Cardiac muscle cell (in vitro differentiated cells and primary cell): ENCODE measurements at regions not wholly inside any gene's neighbourhood (a gene's known extent, or its start where the extent isn't known, plus 50 kb on each side); places are given as distances from the start of the nearest gene placed in this dataset.

ENCODE experiments used
- DNase-seq, 2 donors: peaks; one replicate each; pipeline versions ENCODE4 v3.0.0 to v3.0.0-alpha.2; 2010 to 2017; ENCODE audit warnings: low read depth in 1 of 2, low spot score in 1 of 2
- H3K27ac ChIP-seq: fragments of 200-600 bp; sonication (generic); 2 replicates; pipeline ENCODE4 v1.5.1; 2016
- H3K27me3 ChIP-seq: fragments of 200-600 bp; sonication (generic); 2 replicates; pipeline ENCODE4 v1.6.0; 2016; ENCODE audit warnings: control low read depth
- H3K36me3 ChIP-seq: fragments of 200-600 bp; sonication (generic); 2 replicates; pipeline ENCODE4 v1.5.1; 2016; ENCODE audit warnings: control low read depth
- H3K4me1 ChIP-seq: fragments of 200-600 bp; sonication (generic); 2 replicates; pipeline ENCODE4 v1.8.1; 2017; ENCODE audit warnings: low read depth, mild to moderate bottlenecking, mixed run types
- H3K4me3 ChIP-seq: fragments of 200-600 bp; sonication (generic); 2 replicates; pipeline ENCODE4 v1.5.1; 2016; ENCODE audit warnings: mild to moderate bottlenecking
- H3K9me3 ChIP-seq: fragments of 200-600 bp; sonication (generic); 2 replicates; pipeline ENCODE4 v1.5.1; 2017; ENCODE audit warnings: low read depth, mild to moderate bottlenecking, control low read depth
- TF ChIP-seq, protein P1 (sequence below): IDR thresholded peaks from 2 replicates; pipeline ENCODE4 v1.5.1; 2012; ENCODE audit warnings: low read depth, mild to moderate bottlenecking, low read length

DNA sequence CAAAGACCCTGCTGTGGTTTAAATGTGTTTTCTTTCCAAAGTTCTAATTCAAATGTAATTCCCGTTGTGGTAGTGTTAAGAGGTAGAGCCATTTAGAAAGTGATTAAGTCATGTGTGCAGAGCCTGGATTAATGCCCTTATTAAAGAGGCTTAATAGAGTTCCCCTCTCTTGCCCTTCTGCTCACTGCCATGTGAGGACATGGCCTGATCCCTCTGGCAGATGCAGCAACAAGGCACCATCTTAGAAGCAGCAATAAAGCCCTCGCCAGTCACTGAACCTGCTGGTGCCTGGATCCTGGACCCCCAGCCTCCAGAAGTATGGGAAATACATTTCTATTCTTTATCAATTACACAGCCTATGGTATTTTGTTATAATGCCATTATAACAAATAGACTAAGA is 485.2 kb downstream of the DCDC2C start:
- TF ChIP-seq, protein P1, sequence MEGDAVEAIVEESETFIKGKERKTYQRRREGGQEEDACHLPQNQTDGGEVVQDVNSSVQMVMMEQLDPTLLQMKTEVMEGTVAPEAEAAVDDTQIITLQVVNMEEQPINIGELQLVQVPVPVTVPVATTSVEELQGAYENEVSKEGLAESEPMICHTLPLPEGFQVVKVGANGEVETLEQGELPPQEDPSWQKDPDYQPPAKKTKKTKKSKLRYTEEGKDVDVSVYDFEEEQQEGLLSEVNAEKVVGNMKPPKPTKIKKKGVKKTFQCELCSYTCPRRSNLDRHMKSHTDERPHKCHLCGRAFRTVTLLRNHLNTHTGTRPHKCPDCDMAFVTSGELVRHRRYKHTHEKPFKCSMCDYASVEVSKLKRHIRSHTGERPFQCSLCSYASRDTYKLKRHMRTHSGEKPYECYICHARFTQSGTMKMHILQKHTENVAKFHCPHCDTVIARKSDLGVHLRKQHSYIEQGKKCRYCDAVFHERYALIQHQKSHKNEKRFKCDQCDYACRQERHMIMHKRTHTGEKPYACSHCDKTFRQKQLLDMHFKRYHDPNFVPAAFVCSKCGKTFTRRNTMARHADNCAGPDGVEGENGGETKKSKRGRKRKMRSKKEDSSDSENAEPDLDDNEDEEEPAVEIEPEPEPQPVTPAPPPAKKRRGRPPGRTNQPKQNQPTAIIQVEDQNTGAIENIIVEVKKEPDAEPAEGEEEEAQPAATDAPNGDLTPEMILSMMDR = no peak
- H3K27ac ChIP-seq = no peak overlapping the region
- H3K4me1 ChIP-seq = no peaks in the 10 kb centered on the region
- no peaks in the 10 kb centered on the region for H3K27me3 ChIP-seq
- no peak for DNase-seq
- no peaks in the 10 kb centered on the region for H3K36me3 ChIP-seq
- H3K4me3 ChIP-seq = no peak overlapping the region
- no peaks in the 10 kb centered on the region for H3K9me3 ChIP-seq

DNA sequence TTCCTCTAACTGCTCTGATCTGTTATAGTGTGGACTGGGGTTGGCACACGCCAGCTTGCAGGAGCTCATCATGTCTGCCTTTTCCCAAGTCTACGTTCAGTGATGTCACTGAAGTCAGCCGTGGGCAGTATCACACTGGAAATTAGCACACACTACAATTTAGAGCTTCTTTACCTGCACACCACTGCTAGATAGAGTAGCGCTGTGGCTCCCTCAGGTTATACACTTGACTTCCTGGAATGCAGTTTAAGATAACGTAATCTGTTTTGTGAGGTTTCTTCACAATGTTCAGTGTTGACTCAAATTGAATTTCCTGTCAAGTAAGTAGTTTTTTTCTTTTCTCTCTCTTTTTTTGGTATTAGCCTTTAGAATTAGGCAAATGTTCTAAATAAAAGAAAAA is 487.2 kb downstream of the DCDC2C start:
- Histone ChIP-seq H3K36me3 (no peaks in the 10 kb centered on the region), H3K9me3 (no peaks in the 10 kb centered on the region), H3K4me1 (no peaks in the 10 kb centered on the region), H3K4me3 (no peak overlapping the region), H3K27ac (no peak overlapping the region), H3K27me3 (no peaks in the 10 kb centered on the region)
- DNase-seq = no peak
- TF ChIP-seq, protein P1 = no peak

DNA sequence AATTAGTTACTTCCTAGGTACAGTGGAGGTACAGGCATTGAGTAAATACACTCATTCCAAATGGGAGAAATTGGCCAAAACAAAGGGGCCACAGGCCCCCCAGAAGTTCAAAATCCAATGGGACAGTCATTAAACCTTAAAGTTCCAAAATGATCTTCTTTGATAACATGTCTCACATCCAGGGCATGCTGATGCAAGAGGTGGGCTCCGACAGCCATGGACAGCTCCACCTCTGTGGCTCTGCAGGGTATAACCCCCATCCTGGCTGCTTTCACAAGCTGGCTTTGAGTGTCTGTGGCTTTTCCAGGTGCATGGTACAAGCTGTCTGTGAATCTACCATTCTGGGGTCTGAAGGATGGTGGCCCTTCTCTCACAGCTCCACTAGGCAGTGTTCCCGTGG is 488.7 kb downstream of the DCDC2C start:
- Histone ChIP-seq H3K27ac (no peak overlapping the region), H3K36me3 (no peaks in the 10 kb centered on the region), H3K9me3 (no peaks in the 10 kb centered on the region), H3K27me3 (no peaks in the 10 kb centered on the region), H3K4me1 (no peaks in the 10 kb centered on the region), H3K4me3 (no peak overlapping the region)
- TF ChIP-seq, protein P1 = no peak
- DNase-seq = no peak

DNA sequence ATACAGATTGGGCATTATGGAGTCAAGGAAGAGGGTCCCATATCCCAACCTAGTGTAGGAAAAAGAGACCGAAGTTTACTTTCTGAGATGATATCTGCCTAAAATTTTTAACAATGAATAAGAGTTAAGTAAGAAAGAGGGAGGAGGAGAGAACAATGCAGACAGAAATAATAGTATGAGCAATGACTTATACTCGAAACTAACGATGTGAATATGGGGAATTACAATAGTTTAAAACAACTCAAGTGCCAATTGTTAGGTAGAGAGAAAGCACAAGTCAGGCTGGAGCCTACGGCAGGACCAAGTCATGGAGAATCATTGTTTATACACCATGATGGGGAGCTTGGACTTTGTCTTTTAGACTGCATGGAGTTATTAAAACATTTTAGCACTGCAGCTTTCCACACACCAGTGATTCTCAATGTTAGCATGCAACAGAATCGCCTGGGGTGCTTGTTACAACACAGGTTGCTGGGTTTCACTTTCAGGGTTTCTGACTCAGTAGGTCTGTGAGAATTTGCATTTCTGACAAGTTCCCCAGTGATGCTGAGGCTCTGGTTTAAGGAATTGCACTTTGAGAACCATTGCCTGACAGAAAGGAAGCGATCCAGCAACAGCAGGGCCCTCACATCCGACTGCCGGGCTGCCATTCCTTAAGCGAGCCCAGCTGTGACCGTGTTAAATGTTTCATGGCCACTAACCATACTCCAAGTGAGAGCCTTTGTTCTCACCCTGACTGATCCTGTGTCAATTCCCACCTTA is 511.2 kb downstream of the DCDC2C start:
- Histone ChIP-seq H3K4me1 (peaks cover 16% of the 10 kb centered on the region), H3K9me3 (no peaks in the 10 kb centered on the region), H3K36me3 (no peaks in the 10 kb centered on the region), H3K27me3 (no peaks in the 10 kb centered on the region), H3K4me3 (no peak overlapping the region), H3K27ac (no peak overlapping the region)
- TF ChIP-seq, protein P1 = no peak
- DNase-seq = no peak

DNA sequence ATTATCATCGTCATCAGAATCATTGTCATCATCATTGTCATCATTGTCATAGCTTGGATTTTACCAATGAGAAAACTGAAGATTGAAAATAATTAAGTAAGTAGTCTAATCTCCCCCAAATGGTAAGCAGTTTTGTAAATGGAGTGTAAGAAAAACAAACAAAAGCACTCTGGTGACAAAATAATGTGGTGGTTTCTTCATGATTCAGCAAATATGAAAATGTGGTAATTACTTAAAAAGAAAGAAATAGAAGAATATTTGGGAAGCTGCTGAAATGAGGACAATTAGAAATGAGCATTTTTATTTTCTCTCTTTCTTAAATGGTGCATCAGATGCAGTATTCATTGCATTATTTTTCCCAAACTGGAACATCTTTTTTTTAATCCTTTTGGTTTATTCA is 514.4 kb downstream of the DCDC2C start:
- no peak for DNase-seq
- H3K4me3 ChIP-seq = no peak overlapping the region
- H3K9me3 ChIP-seq = no peaks in the 10 kb centered on the region
- H3K27me3 ChIP-seq = no peaks in the 10 kb centered on the region
- H3K36me3 ChIP-seq = no peaks in the 10 kb centered on the region
- no peak overlapping the region for H3K27ac ChIP-seq
- peaks cover 17% of the 10 kb centered on the region for H3K4me1 ChIP-seq
- TF ChIP-seq, protein P1 = no peak
